GM19324 (cell line): ENCODE measurements at regions not wholly inside any gene's neighbourhood (a gene's known extent, or its start where the extent isn't known, plus 50 kb on each side); places are given as distances from the start of the nearest gene placed in this dataset.

ENCODE experiments used
- ATAC-seq: cut with Tn5 transposase; IDR thresholded peaks from one replicate; pipeline ENCODE4 v1.9.1; 2021; ENCODE audit warnings: mild to moderate bottlenecking, moderate library complexity; ENCODE audit not compliant: unreplicated experiment, low FRiP score

DNA sequence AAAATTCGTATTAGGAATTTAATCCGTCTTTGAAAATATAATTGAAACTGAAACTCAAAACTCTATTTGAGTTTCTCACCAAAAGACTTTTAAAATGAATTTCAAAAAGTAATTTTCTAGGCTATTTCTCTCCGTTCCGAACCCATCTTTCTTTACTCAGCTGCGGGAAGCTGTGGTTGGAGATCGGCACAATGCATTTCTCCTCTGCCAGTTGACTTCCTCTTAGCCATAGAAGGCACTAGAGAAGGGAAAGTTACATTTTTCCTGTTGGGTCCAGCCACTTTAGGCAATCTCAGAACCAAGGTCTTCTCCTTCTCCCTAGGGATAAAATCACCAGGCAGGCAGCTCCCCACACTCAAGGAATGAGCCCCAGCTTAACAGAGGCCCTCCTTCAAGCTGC is 133.6 kb upstream of the COL1A2 start:
- no peak for ATAC-seq

DNA sequence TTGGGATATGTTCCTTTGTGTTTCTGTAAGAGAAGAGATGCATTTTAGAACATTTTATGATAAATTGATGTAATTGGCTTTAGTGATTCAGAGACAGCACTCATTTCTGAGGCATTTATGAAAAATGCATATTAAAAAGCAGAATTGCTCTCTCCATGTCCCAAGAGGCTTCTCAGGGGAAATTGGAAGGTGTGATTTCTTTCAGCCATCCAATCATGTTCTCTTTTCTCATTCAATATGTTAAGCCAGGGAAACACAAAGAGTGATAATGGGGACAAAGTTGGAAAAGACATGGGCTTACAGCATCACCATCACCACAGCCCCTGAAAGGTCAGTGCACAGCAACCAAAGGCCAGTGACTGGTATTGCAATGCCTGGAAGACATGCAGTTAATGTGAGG is 129.9 kb upstream of the COL1A2 start:
- no peak for ATAC-seq

GRCh38 chr7:94265456-94265855 is 129.2 kb upstream of the COL1A2 start:
- no peak for ATAC-seq

DNA sequence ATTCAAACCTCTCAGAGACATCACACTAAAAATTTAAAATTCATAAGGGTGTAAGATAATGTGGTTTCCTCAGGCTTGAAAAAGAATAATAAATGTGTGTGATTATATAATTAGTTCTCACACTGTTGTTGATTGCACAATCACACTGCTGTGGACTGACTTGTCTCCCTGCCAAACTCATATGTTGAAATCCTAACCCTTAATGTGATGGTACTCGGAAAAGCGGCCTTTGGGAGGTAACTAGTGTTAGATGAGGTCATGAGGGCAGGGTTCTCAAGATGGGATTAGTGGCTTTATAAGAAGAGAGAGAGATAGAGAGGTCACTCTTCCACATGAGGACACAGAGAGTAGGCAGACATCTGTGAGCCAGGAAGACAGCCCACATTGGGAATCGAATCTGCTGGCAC is 128.5 kb upstream of the COL1A2 start:
- ATAC-seq, result no peak

DNA sequence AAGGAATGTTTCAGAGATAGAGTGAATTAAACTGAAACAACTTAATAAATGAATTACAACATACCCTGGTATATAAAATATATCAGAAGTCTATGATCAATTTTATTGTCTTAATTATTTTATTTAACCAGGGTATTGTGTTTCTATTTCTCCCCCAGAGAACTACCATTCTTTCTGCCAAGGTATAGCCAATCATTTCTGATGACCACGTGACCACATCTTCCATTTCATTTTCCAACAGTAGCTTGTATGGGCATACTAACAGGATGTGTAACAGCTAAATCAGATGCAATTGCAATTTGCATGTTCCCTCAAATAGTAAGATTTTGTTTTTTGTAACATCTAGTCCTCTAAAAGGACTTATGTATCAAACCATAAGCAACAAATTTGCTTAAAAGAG is 123.9 kb upstream of the COL1A2 start:
- no peak for ATAC-seq

GRCh38 chr7:94272821-94273583 is 121.7 kb upstream of the COL1A2 start:
- no peak for ATAC-seq

GRCh38 chr7:94274828-94275227 is 119.9 kb upstream of the COL1A2 start:
- ATAC-seq, result no peak

DNA sequence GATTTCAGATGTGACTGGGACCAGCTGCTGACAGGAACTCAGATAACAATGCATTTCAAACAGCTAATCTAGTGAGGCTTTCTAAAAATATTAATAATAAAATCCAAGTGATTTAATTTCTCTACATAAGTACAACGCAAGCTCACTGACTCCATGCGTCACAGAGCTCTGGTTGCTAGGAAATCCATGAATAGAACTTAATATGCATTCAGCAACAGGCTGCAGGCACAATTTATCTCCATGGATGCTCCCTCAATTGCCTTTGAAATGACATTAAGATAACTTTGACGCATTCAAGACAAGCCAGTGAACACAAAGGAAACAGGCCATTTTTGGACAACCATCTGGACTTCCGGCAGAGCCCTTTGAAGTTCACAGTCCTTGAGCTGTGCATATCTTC is 118.7 kb upstream of the COL1A2 start:
- ATAC-seq, result no peak

DNA sequence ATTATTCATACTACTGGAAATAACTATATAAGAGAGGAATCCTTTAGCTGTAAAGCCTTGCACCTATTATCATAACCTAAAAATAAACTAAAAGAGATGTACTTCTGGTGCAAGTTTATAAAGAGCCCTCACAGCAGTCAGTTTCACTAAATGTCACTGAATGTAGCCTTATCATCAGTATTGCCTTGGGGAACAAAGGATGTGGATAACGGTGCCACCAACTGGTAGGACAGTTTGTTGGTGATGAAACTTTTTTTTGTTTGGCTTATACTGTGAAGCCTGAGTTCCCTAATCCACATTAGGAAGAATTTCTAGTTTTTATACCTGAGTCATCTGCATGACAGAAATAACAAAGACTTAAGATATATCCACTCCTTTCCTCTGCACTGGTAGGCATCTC is 117.9 kb upstream of the COL1A2 start:
- no peak for ATAC-seq

- no peak for ATAC-seq
These were observed 117.5 kb upstream of the COL1A2 start for GRCh38 chr7:94277236-94277635.

- ATAC-seq, result no peak
These were observed 113.8 kb upstream of the COL1A2 start for GRCh38 chr7:94280851-94281250.

DNA sequence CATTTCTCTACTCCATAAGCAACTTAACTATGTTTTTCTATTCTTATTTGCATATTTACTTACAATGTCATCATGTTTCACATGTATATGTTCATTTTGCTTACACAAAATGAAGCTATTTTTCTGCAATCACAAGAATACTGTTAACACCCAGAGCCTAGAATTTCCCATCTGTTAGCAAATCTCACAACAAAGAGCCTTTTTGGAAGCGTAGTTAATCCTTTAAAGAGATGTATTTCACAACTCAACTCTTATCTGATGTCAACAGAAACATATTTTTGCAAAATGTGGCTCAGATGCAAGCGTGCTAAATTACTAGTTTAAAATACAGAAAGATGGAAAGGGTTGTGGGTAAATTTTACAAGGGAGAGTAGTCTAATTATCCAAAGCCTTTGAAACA is 110.6 kb upstream of the COL1A2 start:
- ATAC-seq, result no peak

GRCh38 chr7:94286111-94286510 is 108.6 kb upstream of the COL1A2 start:
- no peak for ATAC-seq

DNA sequence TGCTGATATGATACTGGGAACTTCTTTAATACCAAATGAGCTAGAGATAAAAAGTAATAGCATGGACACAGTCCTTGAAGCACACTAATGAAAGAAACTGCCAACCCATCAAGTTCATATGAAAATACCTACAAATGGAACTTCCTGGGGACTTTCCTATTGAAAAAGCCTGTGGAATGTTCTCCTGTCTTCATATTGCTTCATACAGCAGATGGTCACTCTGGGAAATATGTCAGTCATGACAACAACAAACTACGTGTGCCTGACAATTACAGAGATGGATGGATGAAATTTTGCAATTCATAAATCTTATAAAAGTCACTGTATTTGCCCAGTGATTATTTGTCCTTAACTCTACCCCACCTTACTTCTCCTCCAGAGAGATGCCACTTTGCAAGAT is 106.6 kb upstream of the COL1A2 start:
- no peak for ATAC-seq

DNA sequence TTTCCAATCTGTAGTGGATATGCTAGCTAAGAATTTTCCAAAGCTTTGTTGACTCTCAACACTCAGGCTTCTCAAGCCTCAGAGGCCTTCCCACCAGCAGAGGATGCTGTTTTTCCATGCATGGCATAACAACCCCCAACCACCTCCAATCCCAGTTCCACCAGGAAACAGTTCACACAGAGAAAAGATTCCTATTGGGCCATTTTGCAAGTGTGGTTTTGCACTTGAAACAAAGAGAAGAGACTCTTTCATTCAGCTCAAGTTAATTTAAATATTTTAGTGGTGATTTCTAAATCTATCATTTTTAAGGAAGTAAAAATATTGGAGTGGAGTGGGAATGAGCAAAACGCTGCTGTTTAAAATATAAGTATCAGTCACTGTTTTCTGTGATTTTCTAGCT is 105.6 kb upstream of the COL1A2 start:
- ATAC-seq, result no peak

DNA sequence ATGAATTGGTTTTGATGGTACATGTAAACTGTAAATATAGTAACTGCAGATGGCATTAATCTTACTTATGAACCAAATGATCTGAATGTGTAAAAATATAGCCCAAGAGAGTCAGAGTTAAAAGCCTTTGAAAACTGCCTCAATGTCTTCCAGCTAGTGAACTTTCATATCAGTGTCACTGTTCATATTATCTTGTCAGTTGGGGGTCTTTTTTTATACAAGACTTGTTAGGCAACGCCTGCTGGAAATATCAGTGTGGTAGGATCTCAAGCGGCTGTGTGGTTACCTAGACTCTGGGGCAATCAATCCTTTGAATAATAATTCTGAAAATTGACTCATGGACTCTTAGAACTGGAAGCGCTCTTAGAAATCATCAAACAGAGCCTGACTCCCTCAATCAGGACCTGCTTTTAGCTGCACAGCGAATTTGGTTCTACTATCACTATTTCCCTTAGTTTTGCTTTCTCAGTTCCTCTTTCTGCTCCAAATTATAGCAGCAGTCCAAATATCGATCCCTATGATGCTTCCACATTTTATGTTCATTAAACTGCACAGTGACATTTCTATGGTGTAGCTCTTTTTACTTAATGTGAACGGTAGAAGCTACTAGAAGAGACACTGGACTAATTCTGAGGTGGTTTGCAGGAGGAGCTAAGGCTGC is 100.1 kb upstream of the COL1A2 start:
- ATAC-seq, result no peak

- ATAC-seq, result no peak
These were observed 98.8 kb upstream of the COL1A2 start for GRCh38 chr7:94295850-94296249.

DNA sequence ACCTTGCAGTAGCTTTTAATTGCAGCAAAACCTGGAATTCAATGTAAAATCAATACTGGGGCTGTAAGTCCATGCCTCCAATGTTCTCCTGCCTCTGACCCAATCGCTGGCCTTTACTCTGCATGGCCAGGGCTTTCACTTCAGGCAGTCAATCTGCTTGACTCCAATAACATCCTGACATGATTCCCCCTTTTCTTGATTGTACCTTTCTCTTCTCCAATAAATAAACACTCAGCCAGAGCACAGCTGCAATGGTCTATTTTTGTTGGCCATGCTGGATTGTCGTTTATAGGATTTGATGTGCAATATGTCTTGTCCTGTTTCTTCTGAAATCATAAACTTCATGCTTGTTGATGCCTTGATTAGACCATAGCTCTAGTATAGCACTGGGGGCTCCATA is 97.8 kb upstream of the COL1A2 start:
- ATAC-seq, result no peak

DNA sequence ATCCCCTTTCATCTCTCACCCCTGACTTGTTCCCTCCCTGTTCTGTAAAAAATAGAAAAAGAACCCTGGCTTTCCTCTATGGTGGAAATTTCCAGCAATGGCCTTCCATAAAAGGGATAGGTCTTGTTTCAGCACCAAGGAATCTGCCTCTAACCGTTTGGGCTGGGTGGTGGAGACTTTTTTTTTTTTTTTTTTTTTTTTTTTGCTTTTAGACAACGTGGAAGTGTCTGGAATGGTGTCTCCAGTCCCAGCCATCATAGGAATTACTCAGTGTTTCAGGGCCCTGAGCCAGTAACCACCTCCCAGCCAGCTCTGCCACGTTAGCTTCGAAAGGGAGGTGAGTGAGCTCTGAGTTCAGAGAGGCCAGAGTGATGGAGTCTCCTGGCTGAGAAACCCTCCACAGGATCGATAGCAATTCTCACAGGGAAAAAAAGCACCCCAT is 97.3 kb upstream of the COL1A2 start:
- no peak for ATAC-seq

GRCh38 chr7:94298943-94299342 is 95.8 kb upstream of the COL1A2 start:
- ATAC-seq, result no peak

GRCh38 chr7:94300176-94300835 is 94.4 kb upstream of the COL1A2 start:
- ATAC-seq, result no peak
